Loucy (cell line): ENCODE measurements at regions not wholly inside any gene's neighbourhood (a gene's known extent, or its start where the extent isn't known, plus 50 kb on each side); places are given as distances from the start of the nearest gene placed in this dataset.

Source experiments
- H2AFZ ChIP-seq: fragments of 200-600 bp; sonication (generic); 2 replicates; pipeline ENCODE4 v1.6.0; 2016; ENCODE audit warnings: antibody characterized with exemption, mild to moderate bottlenecking, low read length, moderate library complexity
- H3F3A ChIP-seq: fragments of 200-600 bp; 2 replicates; pipeline ENCODE4 v1.6.0; 2016; ENCODE audit warnings: antibody characterized with exemption, low read depth, mild to moderate bottlenecking
- H3K27me3 ChIP-seq: fragments of 200-600 bp; sonication (generic); 2 replicates; pipeline ENCODE4 v1.6.1; 2014; ENCODE audit warnings: low read length, mild to moderate bottlenecking; ENCODE audit not compliant: insufficient read depth, poor library complexity, severe bottlenecking
- H3K36me3 ChIP-seq: fragments of 200-600 bp; sonication (generic); 2 replicates; pipeline ENCODE4 v1.6.1; 2016; ENCODE audit warnings: low read length; ENCODE audit not compliant: insufficient read depth
- H3K4me1 ChIP-seq: fragments of 200-600 bp; sonication (generic); 2 replicates; pipeline ENCODE4 v1.5.1; 2014; ENCODE audit warnings: low read length, mild to moderate bottlenecking; ENCODE audit not compliant: insufficient read depth, poor library complexity, severe bottlenecking
- H3K4me2 ChIP-seq: fragments of 200-600 bp; sonication (generic); 2 replicates; pipeline ENCODE4 v1.6.0; 2014; ENCODE audit warnings: antibody characterized with exemption, low read length, low read depth, mild to moderate bottlenecking; ENCODE audit not compliant: poor library complexity, severe bottlenecking
- H3K4me3 ChIP-seq: fragments of 200-600 bp; sonication (generic); 2 replicates; pipeline ENCODE4 v1.5.1; 2014; ENCODE audit warnings: low read length, mild to moderate bottlenecking, mixed read lengths; ENCODE audit not compliant: poor library complexity, severe bottlenecking
- H3K79me2 ChIP-seq: fragments of 200-600 bp; sonication (generic); 2 replicates; pipeline ENCODE4 v1.6.1; 2014; ENCODE audit warnings: low read length; ENCODE audit not compliant: insufficient read depth
- H3K9ac ChIP-seq: fragments of 200-600 bp; sonication (generic); 2 replicates; pipeline ENCODE4 v1.6.0; 2014; ENCODE audit warnings: mild to moderate bottlenecking, low read depth, low read length, moderate library complexity; ENCODE audit not compliant: poor library complexity, severe bottlenecking
- H3K9me2 ChIP-seq: fragments of 200-600 bp; sonication (generic); replicated peaks from 2 replicates; pipeline ENCODE4 v1.6.1; 2016; ENCODE audit warnings: low read depth, low read length, mixed read lengths
- H3K9me3 ChIP-seq: fragments of 200-600 bp; sonication (generic); 2 replicates; pipeline ENCODE4 v1.6.1; 2014; ENCODE audit warnings: mild to moderate bottlenecking, antibody characterized with exemption, low read length, low read depth; ENCODE audit not compliant: insufficient read depth
- H4K20me1 ChIP-seq: fragments of 200-600 bp; sonication (generic); 2 replicates; pipeline ENCODE4 v1.6.0; 2014; ENCODE audit warnings: antibody characterized with exemption, low read length, mild to moderate bottlenecking; ENCODE audit not compliant: insufficient read depth, poor library complexity, severe bottlenecking
- EZH2phosphoT487 ChIP-seq: fragments of 200-600 bp; IDR thresholded peaks from 2 replicates; pipeline ENCODE4 v1.6.1; 2018; ENCODE audit warnings: antibody characterized with exemption, mild to moderate bottlenecking, moderate library complexity, borderline replicate concordance
- TF ChIP-seq, protein P1 (sequence below): fragments of 200-600 bp; sonication (generic); conservative IDR thresholded peaks from 2 replicates; pipeline ENCODE4 v1.5.1; 2014; ENCODE audit warnings: mild to moderate bottlenecking, antibody characterized with exemption, low read length

GRCh38 chr2:13009027-13009642, 292.4 kb downstream of the TRIB2 start:
- no peak for TF ChIP-seq EZH2phosphoT487
- TF ChIP-seq, protein P1, sequence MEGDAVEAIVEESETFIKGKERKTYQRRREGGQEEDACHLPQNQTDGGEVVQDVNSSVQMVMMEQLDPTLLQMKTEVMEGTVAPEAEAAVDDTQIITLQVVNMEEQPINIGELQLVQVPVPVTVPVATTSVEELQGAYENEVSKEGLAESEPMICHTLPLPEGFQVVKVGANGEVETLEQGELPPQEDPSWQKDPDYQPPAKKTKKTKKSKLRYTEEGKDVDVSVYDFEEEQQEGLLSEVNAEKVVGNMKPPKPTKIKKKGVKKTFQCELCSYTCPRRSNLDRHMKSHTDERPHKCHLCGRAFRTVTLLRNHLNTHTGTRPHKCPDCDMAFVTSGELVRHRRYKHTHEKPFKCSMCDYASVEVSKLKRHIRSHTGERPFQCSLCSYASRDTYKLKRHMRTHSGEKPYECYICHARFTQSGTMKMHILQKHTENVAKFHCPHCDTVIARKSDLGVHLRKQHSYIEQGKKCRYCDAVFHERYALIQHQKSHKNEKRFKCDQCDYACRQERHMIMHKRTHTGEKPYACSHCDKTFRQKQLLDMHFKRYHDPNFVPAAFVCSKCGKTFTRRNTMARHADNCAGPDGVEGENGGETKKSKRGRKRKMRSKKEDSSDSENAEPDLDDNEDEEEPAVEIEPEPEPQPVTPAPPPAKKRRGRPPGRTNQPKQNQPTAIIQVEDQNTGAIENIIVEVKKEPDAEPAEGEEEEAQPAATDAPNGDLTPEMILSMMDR: no peak
- no peaks in the 10 kb centered on the region for H3K9me3 ChIP-seq

DNA sequence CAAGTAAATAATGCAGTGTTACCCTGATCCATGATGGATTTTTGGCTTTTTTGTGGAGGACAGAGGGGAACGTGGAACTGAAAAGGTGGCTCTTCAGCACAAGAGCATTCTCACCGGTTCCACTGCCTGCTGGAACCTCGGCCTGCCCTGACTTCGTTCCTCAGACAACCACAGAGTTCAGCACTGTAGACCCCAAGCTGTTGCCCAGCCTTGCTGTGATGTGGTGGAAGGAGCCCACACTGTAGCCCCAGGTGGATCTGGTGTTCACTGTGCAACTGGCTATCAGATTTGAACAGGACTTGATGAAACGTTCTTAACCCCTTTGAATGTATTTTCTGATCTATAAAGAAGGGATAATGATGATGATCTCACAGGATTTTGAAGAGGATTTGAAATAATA, 293.5 kb downstream of the TRIB2 start:
- TF ChIP-seq, protein P1: no peak
- TF ChIP-seq EZH2phosphoT487: no peak
- H3K4me1 ChIP-seq: no peaks in the 10 kb centered on the region
- no peaks in the 10 kb centered on the region for H4K20me1 ChIP-seq
- H3K9me2 ChIP-seq: no peaks in the 10 kb centered on the region
- no peaks in the 10 kb centered on the region for H3K79me2 ChIP-seq
- no peaks in the 10 kb centered on the region for H3K27me3 ChIP-seq
- H3K9me3 ChIP-seq: no peaks in the 10 kb centered on the region
- no peak overlapping the region for H3K4me3 ChIP-seq
- H3F3A ChIP-seq: no peaks in the 10 kb centered on the region
- no peak overlapping the region for H3K9ac ChIP-seq
- H2AFZ ChIP-seq: no peak overlapping the region
- H3K36me3 ChIP-seq: no peaks in the 10 kb centered on the region
- no peak overlapping the region for H3K4me2 ChIP-seq

More at GRCh38 chr2:13009027-13009642, 292.4 kb downstream of the TRIB2 start:
- no peak overlapping the region for H3K4me3 ChIP-seq
- H4K20me1 ChIP-seq: no peaks in the 10 kb centered on the region
- no peak overlapping the region for H2AFZ ChIP-seq
- no peaks in the 10 kb centered on the region for H3K79me2 ChIP-seq
- H3K36me3 ChIP-seq: no peaks in the 10 kb centered on the region
- no peaks in the 10 kb centered on the region for H3K4me1 ChIP-seq
- no peaks in the 10 kb centered on the region for H3K9me2 ChIP-seq
- H3K4me2 ChIP-seq: no peak overlapping the region
- no peaks in the 10 kb centered on the region for H3F3A ChIP-seq
- H3K27me3 ChIP-seq: no peaks in the 10 kb centered on the region
- no peak overlapping the region for H3K9ac ChIP-seq

DNA sequence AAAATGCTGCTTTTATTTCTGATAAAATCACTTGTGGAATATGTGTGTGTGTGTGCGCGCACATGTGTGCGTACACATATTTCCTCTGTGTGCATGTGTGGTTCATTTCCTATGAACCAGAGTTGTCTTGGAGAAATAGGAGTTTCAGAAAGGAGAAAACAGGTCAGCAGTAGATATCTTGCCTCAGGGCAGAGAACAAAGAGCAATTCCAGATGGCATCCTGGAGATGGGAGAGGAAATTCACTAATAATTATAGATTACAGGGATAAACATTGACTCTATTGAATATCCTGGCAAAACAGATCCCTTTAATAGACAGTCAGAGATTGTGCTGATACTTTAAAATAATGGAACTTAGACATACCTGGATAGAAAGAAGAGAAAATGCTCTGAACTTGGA, 298.0 kb downstream of the TRIB2 start:
- Histone ChIP-seq H4K20me1 (no peaks in the 10 kb centered on the region), H3K27me3 (no peaks in the 10 kb centered on the region), H3K4me3 (no peak overlapping the region), H3K9me2 (no peaks in the 10 kb centered on the region), H3K36me3 (no peaks in the 10 kb centered on the region), H3K4me1 (no peaks in the 10 kb centered on the region), H3F3A (no peaks in the 10 kb centered on the region), H3K9ac (no peak overlapping the region), H3K79me2 (no peaks in the 10 kb centered on the region), H3K4me2 (no peak overlapping the region), H2AFZ (no peak overlapping the region), H3K9me3 (no peaks in the 10 kb centered on the region)
- TF ChIP-seq, protein P1: no peak
- TF ChIP-seq EZH2phosphoT487: no peak
